Fibroblast of skin of abdomen (primary cell): ENCODE measurements at regions not wholly inside any gene's neighbourhood (a gene's known extent, or its start where the extent isn't known, plus 50 kb on each side); places are given as distances from the start of the nearest gene placed in this dataset.

Experiments used
- DNase-seq: peaks from one replicate; pipeline ENCODE4 v3.0.0-alpha.2; 2013

- DNase-seq, result peak; percentile 16
These were observed 211.7 kb downstream of the ABHD5 start for GRCh38 chr3:43902415-43902814.

GRCh38 chr3:43905157-43905556 lies 214.4 kb downstream of the ABHD5 start:
- no peak for DNase-seq

GRCh38 chr3:43906849-43907507 lies 216.2 kb downstream of the ABHD5 start:
- DNase-seq, result no peak

- DNase-seq, result no peak
These were observed 216.7 kb downstream of the ABHD5 start for GRCh38 chr3:43907508-43907858.

GRCh38 chr3:43908456-43908855 lies 217.7 kb downstream of the ABHD5 start:
- no peak for DNase-seq

- no peak for DNase-seq
These were observed 218.4 kb downstream of the ABHD5 start for GRCh38 chr3:43909149-43909548.

- no peak for DNase-seq
These were observed 220.0 kb downstream of the ABHD5 start for GRCh38 chr3:43910750-43911149.

- no peak for DNase-seq
These were observed 222.6 kb downstream of the ABHD5 start for GRCh38 chr3:43913036-43913948.

GRCh38 chr3:43914269-43914668 lies 223.5 kb downstream of the ABHD5 start:
- no peak for DNase-seq

- DNase-seq, result peak; percentile 6
These were observed 224.8 kb downstream of the ABHD5 start for GRCh38 chr3:43915546-43915945.

GRCh38 chr3:43917361-43917760 lies 226.6 kb downstream of the ABHD5 start:
- no peak for DNase-seq

GRCh38 chr3:43919029-43919428 lies 228.3 kb downstream of the ABHD5 start:
- DNase-seq, result peak; percentile 52

GRCh38 chr3:43921056-43921648 lies 230.4 kb downstream of the ABHD5 start:
- DNase-seq, result no peak

GRCh38 chr3:43922374-43922773 lies 231.6 kb downstream of the ABHD5 start:
- DNase-seq, result no peak

- DNase-seq, result no peak
These were observed 232.6 kb downstream of the ABHD5 start for GRCh38 chr3:43923104-43923882.

- DNase-seq, result no peak
These were observed 235.3 kb downstream of the ABHD5 start for GRCh38 chr3:43926055-43926454.

GRCh38 chr3:43932921-43933320 lies 242.2 kb downstream of the ABHD5 start:
- DNase-seq, result peak; percentile 58

GRCh38 chr3:43948013-43948412 lies 257.3 kb downstream of the ABHD5 start:
- DNase-seq, result no peak

GRCh38 chr3:43949594-43949993 lies 258.9 kb downstream of the ABHD5 start:
- no peak for DNase-seq

- no peak for DNase-seq
These were observed 260.0 kb downstream of the ABHD5 start for GRCh38 chr3:43950775-43951174.

GRCh38 chr3:43951813-43952212 lies 261.1 kb downstream of the ABHD5 start:
- no peak for DNase-seq

GRCh38 chr3:43953380-43953779 lies 262.6 kb downstream of the ABHD5 start:
- DNase-seq, result no peak
